Embryonic facial prominence (tissue), 1 donor: ENCODE measurements at regions not wholly inside any gene's neighbourhood (a gene's known extent, or its start where the extent isn't known, plus 50 kb on each side); places are given as distances from the start of the nearest gene placed in this dataset.

Experiments used
- DNase-seq: peaks from one replicate; pipeline ENCODE4 v3.0.0-alpha.2; 2016; ENCODE audit errors: extremely low spot score

DNA sequence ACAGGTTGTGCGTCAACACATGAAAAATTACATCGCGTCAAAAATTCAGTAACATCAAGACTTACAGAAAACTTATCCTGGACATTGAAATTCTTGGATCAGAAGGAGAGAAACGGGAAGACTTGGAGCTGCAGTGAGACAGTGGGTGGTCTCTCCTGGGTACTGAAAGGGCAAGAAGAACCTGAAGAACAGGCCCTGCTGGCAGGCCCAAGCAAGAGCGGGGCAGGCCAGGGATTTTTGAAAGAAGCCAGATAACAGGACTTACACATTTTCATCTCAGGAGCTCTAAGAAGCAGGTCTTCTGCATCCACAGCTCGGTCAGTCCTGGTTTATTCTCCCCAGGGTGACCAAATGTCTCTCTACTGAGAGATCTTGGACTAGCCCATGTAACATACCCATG, 466.5 kb upstream of the SOX5 start:
- no peak for DNase-seq

DNA sequence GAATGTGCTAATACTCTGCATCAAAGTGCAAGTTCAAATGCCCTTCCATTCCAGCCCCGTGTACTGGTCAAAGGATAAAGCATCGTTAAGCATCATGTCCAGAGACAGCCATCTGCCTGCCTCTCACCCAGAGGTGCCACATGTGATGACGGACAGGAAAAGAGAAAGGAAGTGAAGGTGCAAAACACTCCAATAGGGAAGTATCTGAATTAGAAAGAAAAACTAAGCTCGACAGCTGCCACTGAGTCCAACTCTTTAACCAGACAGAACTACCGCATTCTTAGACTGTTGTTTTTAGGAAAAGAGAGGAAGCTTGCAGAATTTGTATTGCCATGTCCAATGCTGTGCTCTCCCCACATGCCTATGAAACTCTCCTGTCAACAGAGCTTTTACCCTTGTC, 465.0 kb upstream of the SOX5 start:
- DNase-seq, result no peak

DNA sequence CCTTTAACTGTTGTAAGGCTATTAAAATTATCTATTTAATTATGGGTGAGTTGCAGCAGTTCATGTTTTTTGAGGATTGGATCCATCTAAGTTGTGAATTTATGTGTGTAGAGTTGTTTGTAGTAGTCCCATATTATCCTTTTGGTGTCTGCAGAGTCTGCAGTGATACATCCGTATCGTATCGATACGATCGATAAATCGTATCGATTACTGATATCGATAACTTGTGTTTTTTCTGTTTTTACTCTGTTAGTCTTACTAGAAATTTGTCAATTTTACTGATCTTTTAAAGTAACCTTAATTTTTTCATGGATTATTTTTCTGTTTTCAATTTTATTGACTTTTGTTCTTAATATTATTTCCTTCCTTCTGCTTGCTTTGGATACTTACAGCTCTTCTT, 462.5 kb upstream of the SOX5 start:
- no peak for DNase-seq

DNA sequence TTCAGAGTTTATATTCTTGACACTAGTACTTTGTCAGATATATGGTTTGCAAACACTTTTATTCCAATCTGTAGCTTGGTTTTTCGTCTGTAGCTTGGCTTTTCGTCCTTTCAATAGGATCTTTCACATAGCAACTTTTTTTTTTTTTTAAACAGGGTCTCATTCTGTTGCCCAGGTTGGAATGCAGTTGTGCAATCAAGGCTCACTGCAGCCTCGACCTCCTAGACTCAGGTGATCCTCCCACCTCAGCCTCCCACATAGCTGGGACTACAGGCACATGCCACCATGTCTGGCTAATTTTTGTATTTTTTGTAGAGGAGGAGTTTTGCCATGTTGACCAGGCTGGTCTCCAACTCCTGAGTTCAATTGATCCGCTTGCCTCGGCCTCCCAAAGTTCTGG, 460.4 kb upstream of the SOX5 start:
- no peak for DNase-seq

DNA sequence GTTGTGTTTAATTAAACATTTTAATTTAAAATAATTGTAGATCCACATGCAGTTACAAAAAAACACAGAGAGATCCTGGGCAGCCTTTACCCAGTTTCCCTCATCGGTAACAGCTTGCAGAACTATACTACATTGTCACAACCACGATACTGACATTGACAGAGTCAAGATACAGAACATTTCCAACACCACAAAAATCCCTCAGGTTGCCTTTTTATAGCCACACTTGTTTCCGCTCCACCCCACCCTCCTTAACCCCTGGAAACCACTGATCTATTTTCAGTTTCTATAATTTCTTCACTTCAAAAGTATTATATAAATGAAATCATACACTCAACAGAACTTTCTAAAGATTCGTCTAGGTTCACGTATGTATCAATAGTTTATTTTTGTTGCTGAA, 458.8 kb upstream of the SOX5 start:
- DNase-seq, result no peak

DNA sequence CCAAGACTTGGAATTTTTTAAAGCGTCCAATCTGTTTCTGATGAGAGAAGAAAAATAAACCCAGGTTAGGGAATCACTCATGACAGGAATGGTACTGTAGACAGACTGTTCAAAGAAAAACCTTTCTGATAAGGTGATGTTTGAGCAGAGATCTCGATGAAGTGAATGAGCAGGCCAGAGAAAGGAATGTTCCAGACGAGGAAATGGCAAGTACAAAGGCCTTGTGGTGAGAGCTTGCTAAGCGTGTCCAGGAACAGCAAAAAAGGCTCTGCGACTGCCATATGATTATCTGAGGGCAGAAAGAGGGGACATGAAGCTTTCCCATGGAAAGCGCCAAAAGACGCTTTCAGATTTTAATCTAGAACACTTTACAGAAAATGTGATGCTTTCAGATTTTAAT, 458.4 kb upstream of the SOX5 start:
- DNase-seq, result no peak

DNA sequence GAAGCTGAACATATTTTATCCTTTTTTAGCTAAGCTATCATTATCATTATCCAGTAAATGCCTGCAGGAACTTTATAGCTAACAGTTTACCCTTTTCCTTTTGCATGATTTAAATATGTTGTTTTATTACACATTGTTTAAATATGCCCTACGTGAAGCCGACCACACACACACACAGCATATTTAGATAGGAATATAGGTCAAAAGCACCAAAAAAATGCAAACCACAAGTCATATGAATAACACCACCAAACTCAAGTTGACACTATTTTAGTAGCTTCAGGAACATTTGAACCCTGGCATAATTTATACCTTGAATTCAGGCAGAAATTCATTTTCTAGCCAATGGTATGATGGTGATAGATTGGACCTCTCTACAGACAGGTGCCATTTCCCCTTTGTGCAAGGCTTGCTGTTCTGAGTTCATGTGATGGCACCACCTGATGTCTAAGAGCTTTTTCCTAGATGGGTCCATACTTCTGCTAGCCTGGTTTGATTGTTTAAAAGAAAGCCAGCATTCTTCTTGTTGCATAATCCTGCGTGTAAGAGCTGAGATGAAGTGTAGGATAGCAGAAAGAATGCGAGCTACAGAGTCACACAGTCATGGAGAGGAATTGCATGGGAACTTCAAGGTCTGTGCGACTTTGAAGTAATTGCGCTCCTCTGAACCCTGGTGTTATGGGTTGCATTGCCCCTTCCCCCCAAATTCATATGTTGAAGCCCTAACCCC, 454.8 kb upstream of the SOX5 start:
- DNase-seq, result no peak

DNA sequence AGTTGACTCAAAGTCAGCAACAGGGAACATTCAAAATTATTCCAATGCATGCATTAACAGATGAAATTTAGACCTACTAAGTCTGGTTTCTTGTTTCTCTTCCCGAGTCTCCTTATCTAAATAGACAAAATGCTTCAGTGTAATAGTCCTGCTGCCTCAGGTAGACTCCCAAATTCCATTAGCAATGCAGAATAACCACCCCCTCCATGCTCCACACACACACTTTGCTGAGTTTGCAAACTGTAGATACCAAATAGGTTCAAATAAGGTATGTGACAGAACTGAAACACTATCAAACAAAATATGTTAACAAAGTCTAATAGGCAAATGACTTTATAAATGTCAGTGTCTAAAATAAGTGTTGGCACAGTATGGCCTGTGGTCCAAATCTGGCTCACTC, 451.1 kb upstream of the SOX5 start:
- DNase-seq, result no peak

DNA sequence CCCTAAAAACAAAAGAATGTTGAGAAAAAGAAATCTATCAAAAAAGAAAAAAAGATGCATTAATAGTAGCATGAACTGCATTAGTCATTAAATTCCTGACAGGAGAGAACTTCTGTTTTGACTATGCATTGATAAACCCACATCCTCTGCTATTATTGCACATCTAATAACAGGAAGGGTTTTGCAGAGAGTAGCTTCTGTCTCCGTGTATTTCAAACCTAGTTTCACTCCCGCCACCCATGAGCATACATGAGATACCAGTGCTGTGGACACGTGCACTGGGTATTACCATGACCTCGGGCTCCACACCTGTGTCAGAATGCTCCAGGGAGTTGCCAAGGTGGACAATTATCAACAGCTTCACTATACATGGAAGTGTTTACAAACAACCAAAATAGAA, 449.1 kb upstream of the SOX5 start:
- DNase-seq, result no peak

DNA sequence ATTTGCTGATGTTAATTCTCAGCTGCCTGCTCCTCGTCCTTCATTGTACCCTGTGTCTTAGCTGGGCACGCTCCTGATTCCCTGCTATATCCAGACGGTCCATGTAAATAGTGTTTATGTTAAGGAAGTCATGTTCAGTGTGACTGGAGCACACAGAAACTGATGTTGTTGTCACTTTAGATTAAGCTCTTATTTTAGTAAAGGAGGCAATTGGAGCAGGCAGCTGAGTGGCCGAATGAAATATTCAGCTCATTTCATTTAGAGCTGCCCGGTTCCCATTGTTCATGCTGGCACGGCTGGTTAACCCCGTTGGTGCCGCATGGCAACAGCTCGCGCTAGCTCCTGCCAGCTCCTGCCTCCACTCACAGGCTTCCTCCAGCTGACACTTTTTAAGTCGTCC, 446.8 kb upstream of the SOX5 start:
- DNase-seq, result no peak

DNA sequence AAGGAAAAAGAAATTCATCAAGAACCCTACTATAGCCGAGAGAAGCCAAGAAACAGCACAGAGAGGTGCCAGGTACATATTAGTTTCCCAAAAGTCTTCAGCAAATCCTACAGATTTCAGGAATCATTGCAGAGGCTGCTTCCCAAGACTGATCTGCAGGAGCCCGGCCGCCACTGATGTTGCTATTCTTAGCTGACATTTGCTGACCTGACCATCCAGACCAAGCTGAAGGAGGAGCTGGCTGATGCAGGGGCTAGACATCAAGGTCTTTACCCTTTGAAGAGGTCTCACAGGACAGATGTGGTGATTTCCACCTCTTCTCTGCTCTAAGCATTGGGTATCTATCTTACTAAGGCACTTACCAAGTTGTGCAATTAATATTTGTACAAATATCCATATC, 444.8 kb upstream of the SOX5 start:
- no peak for DNase-seq

DNA sequence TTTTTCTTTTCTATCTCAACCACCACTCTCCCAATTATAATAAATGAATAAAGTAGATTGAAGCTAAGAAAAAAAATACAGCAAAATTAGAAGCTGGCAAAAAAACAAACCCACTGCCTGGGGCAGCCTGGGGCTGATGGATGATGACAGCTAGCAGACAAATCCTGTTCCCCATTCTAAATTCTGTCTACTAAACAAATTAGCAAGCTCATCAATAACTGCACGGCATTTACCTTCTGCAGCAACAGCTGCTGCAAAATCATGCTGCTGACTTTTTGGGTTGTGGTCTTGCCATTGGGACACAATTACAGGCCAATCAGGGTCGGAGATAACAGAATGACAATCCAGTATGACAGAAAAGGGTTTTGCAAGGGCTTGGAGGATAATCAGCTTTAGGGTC, 443.6 kb upstream of the SOX5 start:
- DNase-seq, result no peak

DNA sequence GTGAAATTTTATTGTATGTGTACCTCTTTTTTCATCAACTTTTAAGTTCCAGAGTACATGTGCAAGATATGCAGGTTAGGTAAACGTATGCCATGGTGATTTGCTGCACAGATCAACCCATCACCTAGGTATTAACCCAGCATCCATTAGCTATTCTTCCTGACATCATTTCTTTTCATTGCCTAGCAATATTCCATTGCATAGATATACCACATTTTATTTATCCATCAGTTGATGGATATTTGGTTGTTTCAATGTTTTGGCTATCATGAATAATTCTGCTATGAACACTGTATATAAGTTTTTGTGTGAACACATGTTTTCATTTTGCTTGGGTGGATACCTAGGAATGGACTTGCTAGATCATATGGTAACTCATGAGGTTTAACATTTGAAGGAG, 439.9 kb upstream of the SOX5 start:
- no peak for DNase-seq

DNA sequence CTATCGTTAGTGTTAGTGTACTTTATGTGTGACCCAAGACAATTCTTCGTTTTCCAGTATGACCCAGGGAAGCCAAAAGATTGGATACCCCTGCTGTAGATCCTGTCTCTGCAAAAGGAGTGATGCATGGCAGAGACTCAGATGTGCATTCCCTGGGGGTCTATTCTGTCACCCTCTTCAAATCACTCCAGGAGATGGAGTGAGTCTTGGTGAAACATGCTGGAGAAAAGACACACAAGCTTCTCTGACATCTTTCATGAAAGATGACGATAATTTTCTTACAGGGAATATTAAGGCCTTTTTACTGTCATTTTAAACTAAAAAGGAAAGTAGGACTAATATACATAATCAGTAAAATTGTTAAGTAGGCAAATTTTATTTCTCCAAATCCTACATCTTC, 437.9 kb upstream of the SOX5 start:
- no peak for DNase-seq

DNA sequence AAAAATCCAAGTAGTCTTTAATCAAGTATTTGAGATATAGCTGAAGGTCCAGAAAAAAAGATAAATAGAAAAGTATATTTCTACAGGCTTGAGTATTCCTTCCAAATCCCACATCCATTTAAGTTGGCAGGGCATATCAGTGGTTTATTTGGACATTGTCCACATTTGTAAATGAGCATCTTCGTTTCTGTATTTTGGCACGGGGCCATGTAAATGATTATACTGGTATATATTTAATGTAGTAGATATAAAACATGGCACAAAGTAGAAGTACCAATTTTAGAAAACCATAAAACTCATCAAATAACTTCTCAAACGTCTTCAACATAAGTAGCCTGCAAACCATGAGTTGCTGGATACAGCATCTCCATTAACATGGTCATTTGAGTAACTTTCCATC, 437.4 kb upstream of the SOX5 start:
- no peak for DNase-seq

DNA sequence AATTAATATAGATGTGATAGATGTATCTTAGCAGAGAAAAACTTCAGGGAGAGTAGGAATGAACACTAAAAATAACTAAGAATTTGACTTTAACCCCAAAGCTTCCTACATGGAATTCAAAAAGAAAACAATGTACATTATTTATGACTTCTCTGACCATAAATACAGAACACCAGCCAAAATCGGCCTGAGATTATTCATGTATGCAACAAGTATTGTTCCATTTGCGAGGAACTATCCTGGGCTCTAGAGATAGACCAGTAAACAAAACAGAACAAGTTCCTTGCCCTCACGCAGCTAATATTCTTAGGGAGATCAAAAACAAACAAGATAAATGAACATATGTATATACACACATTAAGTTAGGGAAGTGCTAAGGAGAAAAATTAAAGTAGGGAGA, 432.3 kb upstream of the SOX5 start:
- no peak for DNase-seq

DNA sequence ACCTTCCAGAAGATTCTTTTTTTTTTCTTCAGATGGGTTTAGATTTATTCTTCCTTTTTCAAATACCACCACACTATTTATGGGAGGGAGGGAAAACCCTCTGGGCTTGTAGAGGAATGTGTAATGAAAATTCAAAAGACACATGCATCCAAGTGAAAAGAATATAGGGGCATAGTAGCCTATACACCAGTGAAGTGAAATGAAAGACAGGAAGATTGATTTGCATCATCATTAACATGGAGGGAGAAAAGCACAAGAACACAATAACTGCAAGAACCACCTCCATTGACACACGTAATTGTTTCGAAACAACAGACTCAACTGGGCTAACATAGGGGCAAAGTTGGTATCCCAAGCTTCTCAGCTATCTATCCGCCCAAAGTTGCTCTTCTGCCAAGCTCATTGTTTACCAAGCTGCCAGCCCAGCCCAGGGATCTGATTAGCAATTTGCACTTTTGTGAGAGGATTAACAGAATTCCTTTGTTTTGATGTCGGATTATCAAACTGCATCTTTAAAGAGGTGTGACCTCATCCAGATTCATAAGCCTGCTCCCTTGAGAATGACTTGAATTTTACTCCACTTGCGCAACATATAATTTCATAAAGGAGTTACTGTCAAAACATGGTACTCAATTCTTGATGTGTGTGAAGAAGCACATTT, 430.5 kb upstream of the SOX5 start:
- DNase-seq, result no peak

DNA sequence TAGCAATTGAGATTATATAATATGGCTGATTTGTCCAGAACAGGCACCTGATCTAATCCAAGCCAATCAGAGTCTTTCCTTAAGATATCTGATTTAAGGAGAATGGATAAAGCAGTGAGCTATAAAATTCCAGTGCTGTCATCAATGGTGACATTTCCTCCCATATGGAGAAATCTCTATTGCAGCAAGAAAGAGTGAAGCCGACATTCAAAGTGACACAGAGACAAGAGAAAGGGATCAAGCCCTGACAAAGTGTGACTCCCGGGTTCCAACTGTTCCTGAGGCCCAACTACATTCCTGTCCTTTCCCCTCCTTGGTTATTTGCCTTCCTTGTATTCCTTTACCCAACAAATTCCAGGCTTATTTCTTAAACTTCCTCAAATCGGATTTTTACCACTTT, 430.0 kb upstream of the SOX5 start:
- DNase-seq, result no peak

DNA sequence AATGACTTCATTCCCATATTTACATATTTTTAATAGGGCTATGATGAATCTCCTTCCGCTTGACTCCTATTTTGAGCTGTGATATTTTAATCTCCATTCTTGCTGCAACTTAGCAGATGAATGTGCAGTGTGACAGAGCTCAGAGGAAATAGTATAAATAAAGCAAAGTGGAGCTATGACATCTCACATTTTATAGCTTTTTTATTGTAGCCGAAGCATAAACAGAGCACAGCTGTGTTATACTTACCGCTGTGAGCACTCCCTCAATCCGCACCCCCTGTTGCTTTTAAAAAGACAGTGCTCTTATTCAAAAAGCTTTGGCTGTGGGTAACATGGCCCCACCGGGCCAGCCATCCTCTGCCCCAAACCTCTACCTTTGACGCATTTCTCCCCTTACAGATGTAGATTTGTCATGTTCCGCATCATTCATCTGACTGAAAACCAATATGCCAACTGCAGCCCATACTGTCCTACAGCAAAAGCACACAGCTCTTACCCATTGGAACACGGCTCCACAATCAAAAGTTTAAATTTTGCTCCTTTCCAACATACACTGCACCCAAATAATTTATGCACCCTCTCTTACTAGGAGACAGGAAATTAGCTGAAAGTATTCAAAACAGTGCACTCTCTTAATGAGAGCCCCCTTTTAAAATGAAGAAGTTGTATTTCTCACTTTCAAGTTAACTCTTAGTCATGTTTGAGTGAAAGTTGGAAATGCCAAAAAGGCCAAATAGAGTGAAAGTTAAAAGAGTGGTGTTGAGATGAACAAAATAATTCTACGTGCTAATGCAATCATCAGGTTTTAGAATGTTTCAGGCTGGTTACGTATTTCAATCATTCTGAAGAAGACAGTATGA, 429.3 kb upstream of the SOX5 start:
- no peak for DNase-seq

DNA sequence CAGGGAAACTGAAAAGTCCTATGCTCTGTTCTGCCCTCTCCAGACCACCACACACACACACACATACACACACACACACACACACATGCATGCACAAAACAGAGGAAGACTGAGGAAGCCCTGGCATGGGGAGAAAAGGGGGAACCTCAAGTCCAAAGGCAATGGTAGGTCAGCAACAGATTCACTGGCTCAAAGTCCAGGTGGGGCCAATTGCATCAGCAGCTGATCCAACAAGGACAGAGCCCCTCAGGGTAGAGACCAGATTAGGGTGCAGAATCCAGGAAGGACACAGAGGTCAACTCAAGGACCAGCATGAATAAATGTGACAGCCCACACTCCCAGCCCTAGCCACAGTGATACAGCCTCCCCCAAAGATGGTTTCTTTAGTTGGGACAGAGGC, 425.0 kb upstream of the SOX5 start:
- DNase-seq, result no peak

DNA sequence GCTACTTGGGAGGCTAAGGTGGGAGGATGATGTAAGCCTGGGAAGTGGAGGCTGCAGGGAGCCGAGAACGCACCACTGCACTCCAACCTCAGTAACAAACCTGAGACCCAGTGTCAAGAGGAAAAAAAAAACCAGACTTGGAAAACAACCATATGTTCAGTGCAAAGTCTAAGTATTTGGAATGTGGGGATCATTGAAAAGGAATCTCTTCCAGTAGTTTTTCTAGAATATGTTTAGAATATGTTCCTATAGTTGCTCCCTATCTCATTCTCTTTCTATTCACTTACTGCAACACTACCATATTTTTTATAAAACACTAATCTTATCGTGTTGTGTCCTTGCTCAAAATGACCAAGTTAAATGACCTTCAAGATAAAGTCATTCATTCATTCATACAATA, 423.5 kb upstream of the SOX5 start:
- DNase-seq, result no peak

DNA sequence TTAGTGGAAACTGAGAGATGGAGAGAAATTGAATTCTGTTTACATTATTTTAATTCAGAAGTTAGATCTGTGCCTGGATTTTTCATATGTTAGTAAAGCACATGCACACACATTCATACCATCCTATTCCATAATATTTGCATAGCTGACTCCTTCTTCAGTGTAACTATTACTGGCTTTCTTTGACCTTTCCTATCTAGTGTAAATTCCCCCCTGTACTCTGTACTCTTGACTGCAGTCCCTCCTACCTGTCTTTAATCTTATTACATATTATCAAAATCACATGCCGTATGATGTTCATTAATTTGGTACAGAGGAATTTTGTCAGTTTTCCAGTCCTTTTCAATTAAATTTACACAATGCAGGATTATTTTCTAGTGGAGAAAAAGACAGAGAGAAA, 417.0 kb upstream of the SOX5 start:
- DNase-seq, result no peak

DNA sequence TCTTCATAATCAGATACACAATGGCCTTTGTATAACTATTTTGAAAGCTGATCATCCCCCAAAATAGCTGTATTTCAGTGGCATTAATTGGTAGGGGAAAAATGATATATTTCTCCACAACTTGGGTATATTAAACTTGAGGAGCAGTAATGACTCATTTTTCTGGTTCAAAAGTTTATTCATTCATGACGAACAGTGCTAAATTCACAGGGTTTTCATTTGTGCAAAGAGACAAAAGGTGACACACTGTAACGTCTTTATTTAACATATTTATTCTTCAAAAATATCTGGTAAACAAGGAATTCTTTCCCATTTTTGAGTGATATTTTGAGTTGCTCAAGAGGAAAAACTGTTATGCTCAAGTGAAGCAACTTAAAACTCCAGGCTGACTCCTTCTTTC, 415.5 kb upstream of the SOX5 start:
- DNase-seq, result no peak
